K562 (cell line): ENCODE measurements at regions not wholly inside any gene's neighbourhood (a gene's known extent, or its start where the extent isn't known, plus 50 kb on each side); places are given as distances from the start of the nearest gene placed in this dataset.
A peak's percentile ranks its signal among the peaks of the same experiment; 100 is the strongest.

Experiments used
- ARID1B ChIP-seq: fragments of 450-650 bp; IDR thresholded peaks from 2 replicates; pipeline ENCODE4 v1.6.1; 2016; ENCODE audit warnings: antibody characterized with exemption, mild to moderate bottlenecking, inconsistent platforms
- CCNT2 ChIP-seq: IDR thresholded peaks from 2 replicates; pipeline ENCODE4 v1.6.1; 2011; ENCODE audit warnings: borderline replicate concordance, low read depth, mild to moderate bottlenecking, moderate library complexity, mixed read lengths, low read length; ENCODE audit not compliant: insufficient read length; ENCODE audit errors: extremely low read depth
- DPF2 ChIP-seq: fragments of 450-650 bp; IDR thresholded peaks from 2 replicates; pipeline ENCODE4 v1.6.1; 2016
- FOSL1 ChIP-seq: fragments of 200-800 bp; sonication (Bioruptor generic); conservative IDR thresholded peaks from 2 replicates; pipeline ENCODE4 v1.6.1; 2016; ENCODE audit warnings: missing genetic modification characterization, missing compliant biosample characterization
- FOXJ3 ChIP-seq: sonication (generic); formaldehyde crosslinking; IDR thresholded peaks from 2 replicates; pipeline ENCODE4 v1.4.0; 2020; ENCODE audit warnings: mild to moderate bottlenecking, missing genetic modification reagents
- IRF9 ChIP-seq: fragments of 450-650 bp; IDR thresholded peaks from 2 replicates; pipeline ENCODE4 v1.6.1; 2016; ENCODE audit warnings: missing biosample characterization, missing genetic modification characterization
- KAT8 ChIP-seq: fragments of 450-650 bp; IDR thresholded peaks from 2 replicates; pipeline ENCODE4 v1.6.1; 2016; ENCODE audit warnings: low read depth, mild to moderate bottlenecking
- NR2F6 ChIP-seq: fragments of 450-650 bp; formaldehyde crosslinking; IDR thresholded peaks from 2 replicates; pipeline ENCODE4 v1.4.0; 2020; ENCODE audit warnings: mild to moderate bottlenecking
- PTBP1 ChIP-seq: fragments of 200-400 bp; formaldehyde crosslinking; IDR thresholded peaks from 2 replicates; pipeline ENCODE4 v1.6.1; 2017; ENCODE audit warnings: low read depth, low read length
- RREB1 ChIP-seq: fragments of 250-450 bp; sonication (Bioruptor Pico); IDR thresholded peaks from 2 replicates; pipeline ENCODE4 v1.4.0; 2020
- TAL1 ChIP-seq: fragments of 450-650 bp; IDR thresholded peaks from 2 replicates; pipeline ENCODE4 v1.6.1; 2016; ENCODE audit warnings: mild to moderate bottlenecking
- TCF7L2 ChIP-seq: fragments of 150-350 bp; IDR thresholded peaks from 2 replicates; pipeline ENCODE4 v1.6.1; 2016; ENCODE audit warnings: low read depth, mild to moderate bottlenecking, low read length, moderate library complexity
- TEAD1 ChIP-seq, 2 experiments: fragments of 450-650 bp in 1 of 2; sonication (generic) in 1 of 2; formaldehyde crosslinking; IDR thresholded peaks; 2 replicates each; pipeline versions ENCODE4 v1.4.0 to v1.8.0; 2020 to 2022; ENCODE audit warnings: mild to moderate bottlenecking in 2 of 2, missing genetic modification reagents in 1 of 2
- ZNF165 ChIP-seq: fragments of 250-450 bp; sonication (Bioruptor Pico); IDR thresholded peaks from 2 replicates; pipeline ENCODE4 v1.4.0; 2020; ENCODE audit warnings: borderline replicate concordance
- ZNF280A ChIP-seq: fragments of 450-650 bp; IDR thresholded peaks from 2 replicates; pipeline ENCODE4 v1.6.1; 2018; ENCODE audit warnings: mild to moderate bottlenecking, low read depth; ENCODE audit not compliant: partially characterized antibody
- ZNF311 ChIP-seq: fragments of 250-450 bp; sonication (Bioruptor Pico); IDR thresholded peaks from 2 replicates; pipeline ENCODE4 v1.4.0; 2020; ENCODE audit warnings: mild to moderate bottlenecking, moderate library complexity
- ZNF507 ChIP-seq: conservative IDR thresholded peaks from 2 replicates; pipeline ENCODE4 v1.6.1; 2017; ENCODE audit warnings: missing genetic modification characterization, missing compliant biosample characterization
- ZNF668 ChIP-seq: fragments of 250-450 bp; sonication (Bioruptor Pico); IDR thresholded peaks from 2 replicates; pipeline ENCODE4 v1.8.0; 2022; ENCODE audit warnings: mild to moderate bottlenecking, inconsistent platforms
- ZNF75A ChIP-seq: fragments of 450-650 bp; formaldehyde crosslinking; IDR thresholded peaks from 2 replicates; pipeline ENCODE4 v1.4.0; 2020; ENCODE audit warnings: mild to moderate bottlenecking
- TF ChIP-seq, protein P1 (sequence below): fragments of 450-650 bp; formaldehyde crosslinking; IDR thresholded peaks from 2 replicates; pipeline ENCODE4 v1.4.0; 2020; ENCODE audit warnings: mild to moderate bottlenecking

- TF ChIP-seq RREB1 (CRISPR knock-in tag) (no peak), ZNF507 (tag) (no peak), DPF2 (0 out of 2 replicates have a peak, but pooled peaks have one; percentile 36), FOSL1 (tag) (peak; percentile 98), ZNF280A (no peak), ARID1B (peak; percentile 62), ZNF668 (CRISPR knock-in tag) (no peak), CCNT2 (no peak), ZNF75A (CRISPR knock-in tag) (no peak), PTBP1 (no peak), IRF9 (tag) (no peak), NR2F6 (no peak), TAL1 (no peak), FOXJ3 (no peak), KAT8 (no peak), TEAD1 (CRISPR knock-in tag; IDR thresholded peaks at IDR 0.05) (peak; percentile 42 to 89; a peak in 2 of 4 replicates), ZNF165 (peak; percentile 95), ZNF311 (CRISPR knock-in tag) (no peak), TCF7L2 (no peak)
- TF ChIP-seq, protein P1, sequence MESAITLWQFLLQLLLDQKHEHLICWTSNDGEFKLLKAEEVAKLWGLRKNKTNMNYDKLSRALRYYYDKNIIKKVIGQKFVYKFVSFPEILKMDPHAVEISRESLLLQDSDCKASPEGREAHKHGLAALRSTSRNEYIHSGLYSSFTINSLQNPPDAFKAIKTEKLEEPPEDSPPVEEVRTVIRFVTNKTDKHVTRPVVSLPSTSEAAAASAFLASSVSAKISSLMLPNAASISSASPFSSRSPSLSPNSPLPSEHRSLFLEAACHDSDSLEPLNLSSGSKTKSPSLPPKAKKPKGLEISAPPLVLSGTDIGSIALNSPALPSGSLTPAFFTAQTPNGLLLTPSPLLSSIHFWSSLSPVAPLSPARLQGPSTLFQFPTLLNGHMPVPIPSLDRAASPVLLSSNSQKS (CRISPR knock-in tag): no peak
Measured at GRCh38 chrX:13397878-13398818, 78.3 kb upstream of the ATXN3L start (continued).
